OCI-LY7 (cell line): ENCODE measurements at regions not wholly inside any gene's neighbourhood (a gene's known extent, or its start where the extent isn't known, plus 50 kb on each side); places are given as distances from the start of the nearest gene placed in this dataset.

Experiments used
- BruUV-seq: library from RNA; stranded (reverse); fragments of 400-500 nt; replicated peaks from 2 replicates; lab custom pipeline; 2021; lab: Mats Ljungman, UMichigan
- CTCF ChIA-PET: fragments of 300-600 bp; sonication (Branson Sonifier 250); formaldehyde crosslinking; loops from one replicate; lab custom pipeline; 2022; ENCODE audit warnings: antibody characterized with exemption; ENCODE audit not compliant: unreplicated experiment; lab: Charles Lee
- POLR2A ChIA-PET: fragments of 300-600 bp; sonication (Branson Sonifier 250); formaldehyde crosslinking; loops from one replicate; lab custom pipeline; 2022; ENCODE audit warnings: antibody characterized with exemption; lab: Charles Lee
- DNase-seq: peaks from one replicate; pipeline ENCODE4 v3.0.0-alpha.2; 2015; ENCODE audit warnings: low spot score
- H2AFZ ChIP-seq: fragments of 200-600 bp; sonication (generic), shearing (Covaris generic); 2 replicates; pipeline ENCODE4 v1.6.1; 2014; ENCODE audit warnings: mild to moderate bottlenecking, antibody characterized with exemption, low read length, moderate library complexity
- H3K27ac ChIP-seq: fragments of 200-600 bp; sonication (generic); 2 replicates; pipeline ENCODE4 v1.5.1; 2014; ENCODE audit warnings: mixed run types, low read depth, mild to moderate bottlenecking, moderate library complexity, low read length, inconsistent platforms; ENCODE audit not compliant: poor library complexity, severe bottlenecking
- H3K36me3 ChIP-seq: fragments of 200-600 bp; sonication (generic); 2 replicates; pipeline ENCODE4 v1.6.1; 2014; ENCODE audit warnings: mild to moderate bottlenecking, antibody characterized with exemption, low read length, moderate library complexity, mixed read lengths; ENCODE audit not compliant: insufficient read depth
- H3K4me1 ChIP-seq: fragments of 200-600 bp; sonication (generic); 2 replicates; pipeline ENCODE4 v1.5.1; 2014; ENCODE audit warnings: mild to moderate bottlenecking, low read length; ENCODE audit not compliant: insufficient read depth, poor library complexity, severe bottlenecking
- H3K4me2 ChIP-seq: fragments of 200-600 bp; sonication (generic); 2 replicates; pipeline ENCODE4 v1.6.1; 2014; ENCODE audit warnings: mild to moderate bottlenecking, low read length
- H3K4me3 ChIP-seq: fragments of 200-600 bp; sonication (generic); 2 replicates; pipeline ENCODE4 v1.5.1; 2014; ENCODE audit warnings: mild to moderate bottlenecking, low read depth, low read length; ENCODE audit not compliant: poor library complexity, severe bottlenecking
- H3K79me2 ChIP-seq: fragments of 200-600 bp; sonication (generic); 2 replicates; pipeline ENCODE4 v1.6.1; 2016; ENCODE audit warnings: low read depth, mild to moderate bottlenecking, low read length, moderate library complexity, mixed read lengths; ENCODE audit not compliant: insufficient read depth
- H3K9me2 ChIP-seq: fragments of 200-600 bp; sonication (generic); 2 replicates; pipeline ENCODE4 v1.6.1; 2016; ENCODE audit warnings: mild to moderate bottlenecking, low read length, mixed read lengths; ENCODE audit not compliant: insufficient read depth
- H3K9me3 ChIP-seq: fragments of 200-600 bp; sonication (generic); 2 replicates; pipeline ENCODE4 v1.6.1; 2014; ENCODE audit warnings: mild to moderate bottlenecking, mixed run types, low read length, mixed read lengths
- H4K20me1 ChIP-seq: fragments of 200-600 bp; sonication (generic); 2 replicates; pipeline ENCODE4 v1.6.1; 2014; ENCODE audit warnings: mild to moderate bottlenecking, antibody characterized with exemption, low read length, moderate library complexity, mixed read lengths; ENCODE audit not compliant: insufficient read depth
- EZH2phosphoT487 ChIP-seq: fragments of 200-600 bp; sonication (generic); IDR thresholded peaks from 2 replicates; pipeline ENCODE4 v1.6.1; 2018; ENCODE audit warnings: low read depth, borderline replicate concordance, mild to moderate bottlenecking, mixed run types, antibody characterized with exemption, low read length, moderate library complexity, mixed read lengths
- intact Hi-C: fragments of 100-400 bp; cut with micrococcal nuclease; formaldehyde crosslinking; loops from one replicate; pipeline ENCODE4 v1.10.0; 2022; ENCODE audit not compliant: unreplicated experiment
- TF ChIP-seq, protein P1 (sequence below): fragments of 200-600 bp; sonication (generic); conservative IDR thresholded peaks from 2 replicates; pipeline ENCODE4 v1.5.1; 2014; ENCODE audit warnings: mild to moderate bottlenecking, antibody characterized with exemption, low read length, moderate library complexity, mixed read lengths

DNA sequence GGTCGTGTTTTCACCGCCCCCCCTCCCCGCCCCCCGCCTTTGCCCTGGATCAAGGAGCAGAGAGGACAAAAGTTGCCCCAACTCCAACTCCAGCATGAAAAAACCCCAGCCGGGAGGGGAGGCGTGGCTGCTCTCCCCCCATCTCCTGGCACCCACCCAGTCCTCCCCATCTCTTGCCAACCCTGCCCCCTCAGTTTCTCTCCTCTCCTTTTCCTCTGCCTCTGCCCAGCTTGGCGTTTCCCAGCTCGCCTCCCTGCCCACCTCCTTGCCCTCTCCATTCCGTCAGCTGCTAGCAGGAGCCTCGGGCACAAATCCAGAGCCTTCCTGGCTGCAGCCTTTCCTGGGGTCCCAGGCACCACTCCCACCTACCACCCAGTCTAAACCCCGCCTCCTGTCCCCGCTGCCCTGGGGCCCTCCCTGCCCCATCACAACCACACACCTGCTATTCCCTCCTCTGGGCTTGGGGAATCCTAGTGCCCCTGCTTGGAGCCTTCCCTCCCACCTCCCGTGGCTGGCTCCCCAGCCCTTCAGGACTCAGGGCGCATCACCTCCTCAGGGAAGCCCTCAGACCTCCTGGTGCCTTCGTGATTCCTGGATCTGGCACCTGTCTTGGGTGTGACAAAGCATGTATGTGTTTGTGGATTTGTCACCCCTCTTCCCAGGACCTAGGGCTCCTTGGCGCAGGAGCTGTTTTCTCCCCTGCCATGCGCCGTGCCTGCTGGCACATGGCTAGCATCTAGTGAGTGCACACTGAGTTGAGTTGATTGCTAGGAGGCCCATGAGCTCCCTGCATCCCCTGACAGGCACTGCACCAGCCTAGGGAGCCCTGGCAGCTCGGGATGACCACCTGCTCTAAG is 209.1 kb downstream of the TFCP2L1 start:
- intact Hi-C loops: loop anchor here (10.0 kb wide), 1 partner anchor 121 kb away; no protein-coding TSS in a partner anchor
- no peak for DNase-seq
- H3K79me2 ChIP-seq: no peaks in the 10 kb centered on the region
- ChIA-PET CTCF (interaction anchor here (0.6 to 0.7 kb wide), 2 partner anchors 303 to 627 kb away, joined by 3 read pairs; no protein-coding TSS in a partner anchor), POLR2A (interaction anchor here (0.6 to 0.9 kb wide), 6 partner anchors 9 to 642 kb away, joined by 3 to 8 read pairs (median 3); no protein-coding TSS in a partner anchor)
- no peak overlapping the region for H3K27ac ChIP-seq
- H4K20me1 ChIP-seq: no peaks in the 10 kb centered on the region; the same call in 1 of the 2 replicates
- H3K9me2 ChIP-seq: no peaks in the 10 kb centered on the region
- H3K4me2 ChIP-seq: peak overlapping the region; percentile 4; the same call in 1 of the 2 replicates
- TF ChIP-seq, protein P1, sequence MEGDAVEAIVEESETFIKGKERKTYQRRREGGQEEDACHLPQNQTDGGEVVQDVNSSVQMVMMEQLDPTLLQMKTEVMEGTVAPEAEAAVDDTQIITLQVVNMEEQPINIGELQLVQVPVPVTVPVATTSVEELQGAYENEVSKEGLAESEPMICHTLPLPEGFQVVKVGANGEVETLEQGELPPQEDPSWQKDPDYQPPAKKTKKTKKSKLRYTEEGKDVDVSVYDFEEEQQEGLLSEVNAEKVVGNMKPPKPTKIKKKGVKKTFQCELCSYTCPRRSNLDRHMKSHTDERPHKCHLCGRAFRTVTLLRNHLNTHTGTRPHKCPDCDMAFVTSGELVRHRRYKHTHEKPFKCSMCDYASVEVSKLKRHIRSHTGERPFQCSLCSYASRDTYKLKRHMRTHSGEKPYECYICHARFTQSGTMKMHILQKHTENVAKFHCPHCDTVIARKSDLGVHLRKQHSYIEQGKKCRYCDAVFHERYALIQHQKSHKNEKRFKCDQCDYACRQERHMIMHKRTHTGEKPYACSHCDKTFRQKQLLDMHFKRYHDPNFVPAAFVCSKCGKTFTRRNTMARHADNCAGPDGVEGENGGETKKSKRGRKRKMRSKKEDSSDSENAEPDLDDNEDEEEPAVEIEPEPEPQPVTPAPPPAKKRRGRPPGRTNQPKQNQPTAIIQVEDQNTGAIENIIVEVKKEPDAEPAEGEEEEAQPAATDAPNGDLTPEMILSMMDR: no peak
- TF ChIP-seq EZH2phosphoT487: no peak
- no peaks in the 10 kb centered on the region for H3K36me3 ChIP-seq
- no TSS peak for BruUV-seq
- no peak overlapping the region for H3K4me3 ChIP-seq
- H3K4me1 ChIP-seq: no peaks in the 10 kb centered on the region
- no peak overlapping the region for H2AFZ ChIP-seq
- no peaks in the 10 kb centered on the region for H3K9me3 ChIP-seq

DNA sequence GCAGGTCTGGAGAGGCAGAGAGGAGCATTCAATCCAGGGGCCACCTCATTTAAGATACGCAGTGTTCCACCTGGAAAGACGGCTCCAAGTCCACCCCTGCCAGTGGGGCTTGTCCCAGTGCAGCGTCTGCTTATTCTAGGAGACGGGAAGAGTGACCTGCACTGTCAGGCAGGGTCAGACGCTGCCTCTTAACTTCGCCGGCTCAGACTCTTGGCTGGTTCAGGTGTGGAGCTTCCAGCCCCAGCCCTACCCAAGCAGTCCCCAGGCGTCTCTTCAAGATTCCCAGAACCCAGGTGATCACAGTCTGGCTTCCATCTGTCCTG is 208.5 kb downstream of the TFCP2L1 start:
- H3K4me2 ChIP-seq: no peak overlapping the region
- no peaks in the 10 kb centered on the region for H3K79me2 ChIP-seq
- no peaks in the 10 kb centered on the region; the same call in 1 of the 2 replicates for H4K20me1 ChIP-seq
- ChIA-PET POLR2A (no interaction called here), CTCF (interaction anchor here (0.6 kb wide), 1 partner anchor 157 kb away, joined by 3 read pairs; no protein-coding TSS in a partner anchor)
- intact Hi-C loops: loop anchor here (10.0 kb wide), 1 partner anchor 122 kb away; no protein-coding TSS in a partner anchor
- no peak for DNase-seq
- BruUV-seq: no TSS peak
- H2AFZ ChIP-seq: no peak overlapping the region
- TF ChIP-seq, protein P1: no peak
- TF ChIP-seq EZH2phosphoT487: no peak
- H3K4me3 ChIP-seq: no peak overlapping the region
- no peaks in the 10 kb centered on the region for H3K9me3 ChIP-seq
- no peaks in the 10 kb centered on the region for H3K4me1 ChIP-seq
- H3K9me2 ChIP-seq: no peaks in the 10 kb centered on the region
- H3K36me3 ChIP-seq: no peaks in the 10 kb centered on the region
- H3K27ac ChIP-seq: no peak overlapping the region
